ENCODE measurements at regions not wholly inside any gene's neighbourhood (a gene's known extent, or its start where the extent isn't known, plus 50 kb on each side); places are given as distances from the start of the nearest gene placed in this dataset.

DNA sequence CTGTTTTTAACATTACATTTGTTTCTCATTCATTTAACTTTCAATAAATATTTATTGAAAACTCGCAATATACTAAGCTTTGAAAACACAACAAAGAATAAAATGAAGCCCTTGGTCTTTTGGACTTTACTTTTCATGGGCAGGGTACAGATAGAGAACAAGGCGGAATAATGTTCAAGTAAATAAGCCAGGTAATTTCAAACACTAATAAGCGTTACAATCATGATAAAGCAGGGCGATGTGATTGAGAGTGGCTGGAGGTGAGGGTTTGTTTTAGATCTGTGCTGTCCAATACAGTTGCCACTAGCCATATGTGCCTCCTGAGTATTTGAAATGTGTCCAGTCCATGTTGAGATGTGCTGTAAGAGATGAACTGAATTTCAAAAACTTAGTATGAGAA is 307.1 kb downstream of the ALDH8A1 start:
- TF ChIP-seq, protein P1, sequence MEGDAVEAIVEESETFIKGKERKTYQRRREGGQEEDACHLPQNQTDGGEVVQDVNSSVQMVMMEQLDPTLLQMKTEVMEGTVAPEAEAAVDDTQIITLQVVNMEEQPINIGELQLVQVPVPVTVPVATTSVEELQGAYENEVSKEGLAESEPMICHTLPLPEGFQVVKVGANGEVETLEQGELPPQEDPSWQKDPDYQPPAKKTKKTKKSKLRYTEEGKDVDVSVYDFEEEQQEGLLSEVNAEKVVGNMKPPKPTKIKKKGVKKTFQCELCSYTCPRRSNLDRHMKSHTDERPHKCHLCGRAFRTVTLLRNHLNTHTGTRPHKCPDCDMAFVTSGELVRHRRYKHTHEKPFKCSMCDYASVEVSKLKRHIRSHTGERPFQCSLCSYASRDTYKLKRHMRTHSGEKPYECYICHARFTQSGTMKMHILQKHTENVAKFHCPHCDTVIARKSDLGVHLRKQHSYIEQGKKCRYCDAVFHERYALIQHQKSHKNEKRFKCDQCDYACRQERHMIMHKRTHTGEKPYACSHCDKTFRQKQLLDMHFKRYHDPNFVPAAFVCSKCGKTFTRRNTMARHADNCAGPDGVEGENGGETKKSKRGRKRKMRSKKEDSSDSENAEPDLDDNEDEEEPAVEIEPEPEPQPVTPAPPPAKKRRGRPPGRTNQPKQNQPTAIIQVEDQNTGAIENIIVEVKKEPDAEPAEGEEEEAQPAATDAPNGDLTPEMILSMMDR (IDR thresholded peaks at IDR 0.05) = no peak
- no peak for TF ChIP-seq EP300 (IDR thresholded peaks at IDR 0.05)

All from suprapubic skin (tissue), 3 donors.